Right lobe of liver (tissue), 4 donors: ENCODE measurements at regions not wholly inside any gene's neighbourhood (a gene's known extent, or its start where the extent isn't known, plus 50 kb on each side); places are given as distances from the start of the nearest gene placed in this dataset.

ENCODE experiments used
- POLR2A ChIP-seq: fragments of 450-650 bp; IDR thresholded peaks from one replicate; pipeline ENCODE4 v1.6.1; 2017; ENCODE audit warnings: antibody characterized with exemption, mild to moderate bottlenecking
- TF ChIP-seq, protein P1 (sequence below), 4 donors: fragments of 200-600 bp in 3 of 4; fragments of 450-650 bp in 1 of 4; IDR thresholded peaks; one replicate each; pipeline versions ENCODE4 v1.5.1 to v1.8.0; 2016 to 2022; ENCODE audit warnings: antibody characterized with exemption in 4 of 4, mild to moderate bottlenecking in 2 of 4
- donor health status: DM: no; HTN: no; CAD: no.
- donor health status: DM: no; HTN: no; CAD: no.
- donor health status: DM: no; HTN: yes; CAD: no.

GRCh38 chr11:45361551-45361950, 75.4 kb upstream of the SYT13 start:
- TF ChIP-seq, protein P1, sequence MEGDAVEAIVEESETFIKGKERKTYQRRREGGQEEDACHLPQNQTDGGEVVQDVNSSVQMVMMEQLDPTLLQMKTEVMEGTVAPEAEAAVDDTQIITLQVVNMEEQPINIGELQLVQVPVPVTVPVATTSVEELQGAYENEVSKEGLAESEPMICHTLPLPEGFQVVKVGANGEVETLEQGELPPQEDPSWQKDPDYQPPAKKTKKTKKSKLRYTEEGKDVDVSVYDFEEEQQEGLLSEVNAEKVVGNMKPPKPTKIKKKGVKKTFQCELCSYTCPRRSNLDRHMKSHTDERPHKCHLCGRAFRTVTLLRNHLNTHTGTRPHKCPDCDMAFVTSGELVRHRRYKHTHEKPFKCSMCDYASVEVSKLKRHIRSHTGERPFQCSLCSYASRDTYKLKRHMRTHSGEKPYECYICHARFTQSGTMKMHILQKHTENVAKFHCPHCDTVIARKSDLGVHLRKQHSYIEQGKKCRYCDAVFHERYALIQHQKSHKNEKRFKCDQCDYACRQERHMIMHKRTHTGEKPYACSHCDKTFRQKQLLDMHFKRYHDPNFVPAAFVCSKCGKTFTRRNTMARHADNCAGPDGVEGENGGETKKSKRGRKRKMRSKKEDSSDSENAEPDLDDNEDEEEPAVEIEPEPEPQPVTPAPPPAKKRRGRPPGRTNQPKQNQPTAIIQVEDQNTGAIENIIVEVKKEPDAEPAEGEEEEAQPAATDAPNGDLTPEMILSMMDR (IDR thresholded peaks at IDR 0.05): no peak
- no peak for TF ChIP-seq POLR2A
